ENCODE measurements at regions not wholly inside any gene's neighbourhood (a gene's known extent, or its start where the extent isn't known, plus 50 kb on each side); places are given as distances from the start of the nearest gene placed in this dataset.

- CTCF ChIA-PET: no interaction called here
- POLR2A ChIA-PET (ENCODE audit: unreplicated experiment): no interaction called here
- no peak for TF ChIP-seq CTCF (conservative IDR thresholded peaks at IDR 0.05)
- no peak for TF ChIP-seq EZH2 (IDR thresholded peaks at IDR 0.05; ENCODE audit: low read depth)
Measured at GRCh38 chr10:83184641-83185040, 954.7 kb upstream of the GHITM start.

GRCh38 chr10:83190614-83191013, 948.7 kb upstream of the GHITM start:
- TF ChIP-seq EZH2 (IDR thresholded peaks at IDR 0.05; ENCODE audit: low read depth): no peak
- no peak for TF ChIP-seq CTCF (conservative IDR thresholded peaks at IDR 0.05)
- H3K4me3 ChIP-seq: no peak overlapping the region
- no peaks in the 10 kb centered on the region for H3K9me3 ChIP-seq (ENCODE audit: insufficient read depth, low read depth)
- no peaks in the 10 kb centered on the region for H3K4me1 ChIP-seq (replicated peaks; ENCODE audit: insufficient read depth)
- POLR2A ChIA-PET (ENCODE audit: unreplicated experiment): no interaction called here
- 0 out of 2 replicates have a peak, but pooled peaks cover 10% of the 10 kb centered on the region for H3K27me3 ChIP-seq (ENCODE audit: insufficient read depth, low read depth)
- no TSS peak for BruUV-seq (replicated peaks)
- H3F3A ChIP-seq (ENCODE audit: insufficient read depth, low read depth): no peaks in the 10 kb centered on the region
- H4K20me1 ChIP-seq (ENCODE audit: insufficient read depth): no peaks in the 10 kb centered on the region; the same call in 1 of the 2 replicates
- H3K4me2 ChIP-seq: no peak overlapping the region
- no peaks in the 10 kb centered on the region for H3K79me2 ChIP-seq (ENCODE audit: low read depth)
- H2AFZ ChIP-seq: no peak overlapping the region
- H3K9me2 ChIP-seq (ENCODE audit: insufficient read depth): no peaks in the 10 kb centered on the region
- H3K27ac ChIP-seq: no peak overlapping the region
- intact Hi-C loops (cut with micrococcal nuclease; ENCODE audit: unreplicated experiment): no loop called here
- DNase-seq: no peak
- no peaks in the 10 kb centered on the region for H3K36me3 ChIP-seq (ENCODE audit: low read depth)
- CTCF ChIA-PET: no interaction called here

More at GRCh38 chr10:83184641-83185040, 954.7 kb upstream of the GHITM start:
- no peaks in the 10 kb centered on the region; the same call in 1 of the 2 replicates for H3K9me2 ChIP-seq (ENCODE audit: insufficient read depth)
- H3K4me1 ChIP-seq (replicated peaks; ENCODE audit: insufficient read depth): no peaks in the 10 kb centered on the region
- H2AFZ ChIP-seq: no peak overlapping the region
- H3K9me3 ChIP-seq (ENCODE audit: insufficient read depth, low read depth): no peaks in the 10 kb centered on the region
- no peaks in the 10 kb centered on the region for H3K27me3 ChIP-seq (ENCODE audit: insufficient read depth, low read depth)
- 0 out of 2 replicates have a peak, but pooled peaks cover 5% of the 10 kb centered on the region for H4K20me1 ChIP-seq (ENCODE audit: insufficient read depth)
- no peaks in the 10 kb centered on the region for H3K36me3 ChIP-seq (ENCODE audit: low read depth)
- no peaks in the 10 kb centered on the region for H3K79me2 ChIP-seq (ENCODE audit: low read depth)
- no peak overlapping the region for H3K4me3 ChIP-seq
- no peak for DNase-seq
- no peak overlapping the region for H3K4me2 ChIP-seq
- H3K27ac ChIP-seq: no peak overlapping the region
- BruUV-seq (replicated peaks): no TSS peak
- no peaks in the 10 kb centered on the region for H3F3A ChIP-seq (ENCODE audit: insufficient read depth, low read depth)
- intact Hi-C loops (cut with micrococcal nuclease; ENCODE audit: unreplicated experiment): no loop called here

- intact Hi-C loops (cut with micrococcal nuclease; ENCODE audit: unreplicated experiment): no loop called here
- H3K4me3 ChIP-seq: no peak overlapping the region
- H3K4me2 ChIP-seq: no peak overlapping the region
- H3K36me3 ChIP-seq (ENCODE audit: low read depth): no peaks in the 10 kb centered on the region
- H3K27ac ChIP-seq: no peak overlapping the region
- H2AFZ ChIP-seq: no peak overlapping the region
- H3K9me2 ChIP-seq (ENCODE audit: insufficient read depth): no peaks in the 10 kb centered on the region
- H3K79me2 ChIP-seq (ENCODE audit: low read depth): no peaks in the 10 kb centered on the region
- POLR2A ChIA-PET (ENCODE audit: unreplicated experiment): no interaction called here
- H3F3A ChIP-seq (ENCODE audit: insufficient read depth, low read depth): no peaks in the 10 kb centered on the region
- no peak for TF ChIP-seq EZH2 (IDR thresholded peaks at IDR 0.05; ENCODE audit: low read depth)
- no peak for TF ChIP-seq CTCF (conservative IDR thresholded peaks at IDR 0.05)
- DNase-seq: no peak
- no TSS peak for BruUV-seq (replicated peaks)
- H3K27me3 ChIP-seq (ENCODE audit: insufficient read depth, low read depth): 0 out of 2 replicates have a peak, but pooled peaks cover 10% of the 10 kb centered on the region
- CTCF ChIA-PET: no interaction called here
- no peaks in the 10 kb centered on the region for H3K4me1 ChIP-seq (replicated peaks; ENCODE audit: insufficient read depth)
- no peaks in the 10 kb centered on the region; the same call in 1 of the 2 replicates for H4K20me1 ChIP-seq (ENCODE audit: insufficient read depth)
- H3K9me3 ChIP-seq (ENCODE audit: insufficient read depth, low read depth): no peaks in the 10 kb centered on the region
Measured at GRCh38 chr10:83193026-83193425, 946.3 kb upstream of the GHITM start.
